H9 (cell line): ENCODE measurements at regions not wholly inside any gene's neighbourhood (a gene's known extent, or its start where the extent isn't known, plus 50 kb on each side); places are given as distances from the start of the nearest gene placed in this dataset.

ENCODE experiments used
- DNase-seq: peaks from one replicate; pipeline ENCODE4 v3.0.0-alpha.2; 2017
- H2AFZ ChIP-seq: one replicate; pipeline ENCODE4 v1.6.1; 2013; ENCODE audit warnings: mild to moderate bottlenecking, low read length, control low read depth, moderate library complexity
- H2AK5ac ChIP-seq: 2 replicates; pipeline ENCODE4 v1.6.1; 2013; ENCODE audit warnings: low read length, control low read depth, mixed read lengths; ENCODE audit not compliant: insufficient read length
- H2BK120ac ChIP-seq: one replicate; pipeline ENCODE4 v1.6.1; 2013; ENCODE audit warnings: low read depth, mild to moderate bottlenecking, low read length, control low read depth, inconsistent platforms; ENCODE audit not compliant: poor library complexity, severe bottlenecking
- H2BK12ac ChIP-seq: 2 replicates; pipeline ENCODE4 v1.6.1; 2013; ENCODE audit warnings: low read length, control low read depth, mixed read lengths, low read depth; ENCODE audit not compliant: insufficient read length
- H2BK15ac ChIP-seq: 2 replicates; pipeline ENCODE4 v1.6.1; 2013; ENCODE audit warnings: low read depth, low read length, control low read depth
- H2BK20ac ChIP-seq: one replicate; pipeline ENCODE4 v1.6.1; 2013; ENCODE audit warnings: low read depth, mild to moderate bottlenecking, low read length, control low read depth, inconsistent platforms; ENCODE audit not compliant: poor library complexity, severe bottlenecking
- H2BK5ac ChIP-seq: 2 replicates; pipeline ENCODE4 v1.6.1; 2013; ENCODE audit warnings: low read length, control low read depth, mixed read lengths; ENCODE audit not compliant: insufficient read length
- H3K14ac ChIP-seq: 2 replicates; pipeline ENCODE4 v1.6.1; 2013; ENCODE audit warnings: low read length, control low read depth; ENCODE audit not compliant: insufficient read depth
- H3K18ac ChIP-seq: 2 replicates; pipeline ENCODE4 v1.6.1; 2013; ENCODE audit warnings: low read depth, mild to moderate bottlenecking, mixed read lengths, low read length, control low read depth; ENCODE audit not compliant: insufficient read length
- H3K23ac ChIP-seq: 2 replicates; pipeline ENCODE4 v1.6.1; 2013; ENCODE audit warnings: low read length, control low read depth, mixed read lengths, low read depth; ENCODE audit not compliant: insufficient read length
- H3K23me2 ChIP-seq: 2 replicates; pipeline ENCODE4 v1.6.1; 2013; ENCODE audit warnings: low read depth, mild to moderate bottlenecking, mixed read lengths, low read length, control low read depth; ENCODE audit not compliant: insufficient read length, poor library complexity, severe bottlenecking
- H3K27ac ChIP-seq: 2 replicates; pipeline ENCODE4 v1.5.1; 2013; ENCODE audit warnings: low read length, control low read depth, mixed read lengths, low read depth; ENCODE audit not compliant: insufficient read length
- H3K27me3 ChIP-seq: 2 replicates; pipeline ENCODE4 v1.6.1; 2013; ENCODE audit warnings: low read length, control low read depth, inconsistent platforms; ENCODE audit not compliant: insufficient read depth
- H3K4ac ChIP-seq: 2 replicates; pipeline ENCODE4 v1.6.1; 2013; ENCODE audit warnings: low read depth, mild to moderate bottlenecking, control low read depth, inconsistent platforms, low read length, moderate library complexity
- H3K4me1 ChIP-seq: 2 replicates; pipeline ENCODE4 v1.6.1; 2013; ENCODE audit warnings: low read length, control low read depth, inconsistent platforms; ENCODE audit not compliant: insufficient read depth
- H3K4me2 ChIP-seq: 2 replicates; pipeline ENCODE4 v1.6.1; 2013; ENCODE audit warnings: low read length, control low read depth, mixed read lengths; ENCODE audit not compliant: insufficient read length, insufficient read depth
- H3K56ac ChIP-seq: 2 replicates; pipeline ENCODE4 v1.6.1; 2013; ENCODE audit warnings: low read depth, mild to moderate bottlenecking, mixed read lengths, low read length, control low read depth; ENCODE audit not compliant: insufficient read length
- H3K79me1 ChIP-seq: 2 replicates; pipeline ENCODE4 v1.6.1; 2013; ENCODE audit warnings: low read depth, mild to moderate bottlenecking, moderate library complexity, low read length, control low read depth, inconsistent platforms; ENCODE audit not compliant: insufficient read depth, poor library complexity, severe bottlenecking
- H3K79me2 ChIP-seq: 2 replicates; pipeline ENCODE4 v1.6.1; 2013; ENCODE audit warnings: low read length, control low read depth, inconsistent platforms; ENCODE audit not compliant: insufficient read depth
- H3K9ac ChIP-seq: 2 replicates; pipeline ENCODE4 v1.6.1; 2013; ENCODE audit warnings: low read length, control low read depth, mixed read lengths; ENCODE audit not compliant: insufficient read length; ENCODE audit errors: extremely low read depth
- H3K9me3 ChIP-seq: one replicate; pipeline ENCODE4 v1.6.1; 2013; ENCODE audit warnings: low read depth, low read length, inconsistent platforms; ENCODE audit not compliant: control insufficient read depth
- H3T11ph ChIP-seq: one replicate; pipeline ENCODE4 v1.6.1; 2013; ENCODE audit warnings: mild to moderate bottlenecking, low read length, control low read depth, inconsistent platforms
- H4K20me1 ChIP-seq: one replicate; pipeline ENCODE4 v1.6.1; 2013; ENCODE audit not compliant: control insufficient read depth, insufficient read length, insufficient read depth
- H4K5ac ChIP-seq: 2 replicates; pipeline ENCODE4 v1.6.1; 2013; ENCODE audit warnings: low read depth, mild to moderate bottlenecking, mixed read lengths, low read length, control low read depth; ENCODE audit not compliant: insufficient read length
- H4K8ac ChIP-seq: replicated peaks from 2 replicates; pipeline ENCODE4 v1.6.1; 2013; ENCODE audit warnings: low read length, control low read depth, mixed read lengths, low read depth; ENCODE audit not compliant: insufficient read length
- H4K91ac ChIP-seq: 2 replicates; pipeline ENCODE4 v1.6.1; 2013; ENCODE audit warnings: low read depth, mild to moderate bottlenecking, moderate library complexity, mixed read lengths, low read length, control low read depth; ENCODE audit not compliant: insufficient read length
- H3K27ac Mint-ChIP-seq, 3 experiments: 2 replicates in 2 of 3; 3 replicates in 1 of 3; pipeline ENCODE4 v1.8.0; 2020 to 2021; ENCODE audit warnings: mixed read lengths in 3 of 3, mild to moderate bottlenecking in 1 of 3, moderate library complexity in 1 of 3
- H3K27me3 Mint-ChIP-seq: 2 replicates; pipeline ENCODE4 v1.8.0; 2021; ENCODE audit warnings: low read depth, mild to moderate bottlenecking, moderate library complexity, mixed read lengths
- H3K36me3 Mint-ChIP-seq, 3 experiments: 2 replicates in 2 of 3; 3 replicates in 1 of 3; pipeline ENCODE4 v1.8.0; 2020 to 2021; ENCODE audit warnings: low read depth in 3 of 3, mixed read lengths in 3 of 3; ENCODE audit not compliant: insufficient read depth in 1 of 3
- H3K4me1 Mint-ChIP-seq, 2 experiments: 2 replicates each; pipeline ENCODE4 v1.8.0; 2020; ENCODE audit warnings: mixed read lengths in 2 of 2
- H3K4me3 Mint-ChIP-seq, 2 experiments: 2 replicates in 1 of 2; 3 replicates in 1 of 2; pipeline ENCODE4 v1.8.0; 2020 to 2021; ENCODE audit warnings: mild to moderate bottlenecking in 2 of 2, mixed read lengths in 2 of 2, moderate library complexity in 1 of 2
- H3K9me3 Mint-ChIP-seq, 2 experiments: 2 replicates in 1 of 2; 3 replicates in 1 of 2; pipeline ENCODE4 v1.8.0; 2020; ENCODE audit warnings: mild to moderate bottlenecking in 2 of 2, mixed read lengths in 2 of 2, moderate library complexity in 1 of 2
- WGBS: extraction: QIAGEN DNeasy Blood & Tissue Kit; methylation state at CpG from one replicate; pipeline ENCODE4 v1.1.7; 2013; ENCODE audit warnings: missing lambda C conversion rate, low lambda C conversion rate, mixed read lengths; ENCODE audit not compliant: insufficient read length; ENCODE audit errors: extremely low coverage; 5-methylcytosine and 5-hydroxymethylcytosine counted together
- TF ChIP-seq, protein P1 (sequence below): fragments of 200-600 bp; sonication (generic); conservative IDR thresholded peaks from 3 replicates; pipeline ENCODE4 v1.8.0; 2021; ENCODE audit warnings: antibody characterized with exemption, mild to moderate bottlenecking

DNA sequence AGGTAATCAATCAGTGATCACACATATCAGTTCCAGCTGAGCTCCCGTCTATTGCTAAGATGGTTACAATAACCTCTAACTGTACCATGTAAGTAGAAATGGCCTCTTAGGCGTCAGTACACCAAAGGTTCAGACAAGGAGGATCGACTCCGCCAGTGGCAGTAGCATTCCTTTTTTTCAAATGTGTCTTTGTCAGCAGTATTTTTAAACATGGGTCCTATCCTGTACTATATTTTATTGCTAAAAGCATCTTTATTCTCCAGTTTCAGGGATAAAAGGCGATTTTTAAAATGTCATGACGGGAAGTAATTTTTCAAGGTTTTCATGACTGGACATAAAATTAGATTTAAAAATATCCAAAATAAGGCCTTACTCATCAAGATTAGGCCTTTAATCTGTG, 64.8 kb upstream of the TBCA start:
- Mint-ChIP-seq H3K9me3 (no peaks in the 10 kb centered on the region), H3K36me3 (no peaks in the 10 kb centered on the region; a peak in 1 of 7 replicates), H3K4me3 (no peak overlapping the region), H3K27me3 (peaks cover 98% of the 10 kb centered on the region), H3K4me1 (peaks cover 7 to 16% of the 10 kb centered on the region in 2 experiments), H3K27ac (no peak overlapping the region)
- Histone ChIP-seq H2BK20ac (no peak overlapping the region), H3K79me2 (no peaks in the 10 kb centered on the region), H3K18ac (no peak overlapping the region), H3K4ac (no peak overlapping the region), H3K27ac (no peak overlapping the region), H3K4me2 (no peak overlapping the region), H4K91ac (no peak overlapping the region), H2BK5ac (no peak overlapping the region), H3K27me3 (peaks cover 56% of the 10 kb centered on the region), H2BK15ac (no peak overlapping the region), H3K79me1 (no peaks in the 10 kb centered on the region), H3K14ac (no peak overlapping the region), H2AFZ (no peak overlapping the region), H3K9me3 (no peaks in the 10 kb centered on the region), H3K9ac (no peak overlapping the region), H3T11ph (no peak overlapping the region), H2AK5ac (no peak overlapping the region), H4K8ac (no peak overlapping the region), H3K23ac (no peak overlapping the region), H4K5ac (no peak overlapping the region), H3K4me1 (no peaks in the 10 kb centered on the region), H3K56ac (no peak overlapping the region), H4K20me1 (no peaks in the 10 kb centered on the region), H2BK12ac (no peak overlapping the region), H2BK120ac (no peak overlapping the region), H3K23me2 (peaks cover 6% of the 10 kb centered on the region)
- no CpG with 5 or more reads among the region's 6 CpGs for WGBS
- DNase-seq: no peak
- TF ChIP-seq, protein P1, sequence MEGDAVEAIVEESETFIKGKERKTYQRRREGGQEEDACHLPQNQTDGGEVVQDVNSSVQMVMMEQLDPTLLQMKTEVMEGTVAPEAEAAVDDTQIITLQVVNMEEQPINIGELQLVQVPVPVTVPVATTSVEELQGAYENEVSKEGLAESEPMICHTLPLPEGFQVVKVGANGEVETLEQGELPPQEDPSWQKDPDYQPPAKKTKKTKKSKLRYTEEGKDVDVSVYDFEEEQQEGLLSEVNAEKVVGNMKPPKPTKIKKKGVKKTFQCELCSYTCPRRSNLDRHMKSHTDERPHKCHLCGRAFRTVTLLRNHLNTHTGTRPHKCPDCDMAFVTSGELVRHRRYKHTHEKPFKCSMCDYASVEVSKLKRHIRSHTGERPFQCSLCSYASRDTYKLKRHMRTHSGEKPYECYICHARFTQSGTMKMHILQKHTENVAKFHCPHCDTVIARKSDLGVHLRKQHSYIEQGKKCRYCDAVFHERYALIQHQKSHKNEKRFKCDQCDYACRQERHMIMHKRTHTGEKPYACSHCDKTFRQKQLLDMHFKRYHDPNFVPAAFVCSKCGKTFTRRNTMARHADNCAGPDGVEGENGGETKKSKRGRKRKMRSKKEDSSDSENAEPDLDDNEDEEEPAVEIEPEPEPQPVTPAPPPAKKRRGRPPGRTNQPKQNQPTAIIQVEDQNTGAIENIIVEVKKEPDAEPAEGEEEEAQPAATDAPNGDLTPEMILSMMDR: no peak
